WTC11 (cell line): ENCODE measurements at regions not wholly inside any gene's neighbourhood (a gene's known extent, or its start where the extent isn't known, plus 50 kb on each side); places are given as distances from the start of the nearest gene placed in this dataset.

Experiments
- ATAC-seq: fragments of 200-7000 bp; cut with Tn5 transposase; 2 replicates; pipeline ENCODE4 v1.10.0; 2021; ENCODE audit warnings: mild to moderate bottlenecking, moderate library complexity
- CTCF ChIA-PET: fragments of 300-600 bp; sonication (Branson Sonifier 250); formaldehyde crosslinking; loops from one replicate; lab custom pipeline; 2021; ENCODE audit warnings: antibody characterized with exemption; lab: Charles Lee
- POLR2A ChIA-PET: fragments of 350-600 bp; sonication (Branson Sonifier 250); formaldehyde crosslinking; loops from one replicate; lab custom pipeline; 2021; ENCODE audit warnings: antibody characterized with exemption; lab: Charles Lee
- DNase-seq: peaks from one replicate; pipeline ENCODE4 v3.0.0; 2021; ENCODE audit warnings: low spot score
- H3K27ac Mint-ChIP-seq: 2 replicates; pipeline ENCODE4 v1.8.0; 2021; ENCODE audit warnings: mixed read lengths
- H3K27me3 Mint-ChIP-seq: 2 replicates; pipeline ENCODE4 v1.8.0; 2021; ENCODE audit warnings: low read depth, mild to moderate bottlenecking, moderate library complexity, mixed read lengths
- H3K36me3 Mint-ChIP-seq: 2 replicates; pipeline ENCODE4 v1.8.0; 2021; ENCODE audit warnings: mixed read lengths
- H3K4me1 Mint-ChIP-seq: 2 replicates; pipeline ENCODE4 v1.8.0; 2022; ENCODE audit warnings: mixed read lengths
- H3K4me3 Mint-ChIP-seq: 2 replicates; pipeline ENCODE4 v1.8.0; 2021; ENCODE audit warnings: mild to moderate bottlenecking, moderate library complexity, mixed read lengths
- H3K9me3 Mint-ChIP-seq: 2 replicates; pipeline ENCODE4 v1.8.0; 2021; ENCODE audit warnings: mixed read lengths
- ARID4B ChIP-seq: sonication (generic); formaldehyde crosslinking; IDR thresholded peaks from 2 replicates; pipeline ENCODE4 v1.8.0; 2023; ENCODE audit warnings: missing genetic modification reagents, mild to moderate bottlenecking, borderline replicate concordance
- ATF1 ChIP-seq: sonication (generic); formaldehyde crosslinking; IDR thresholded peaks from 2 replicates; pipeline ENCODE4 v1.8.1; 2023; ENCODE audit warnings: mild to moderate bottlenecking, moderate library complexity, missing genetic modification reagents
- ATF3 ChIP-seq: sonication (generic); formaldehyde crosslinking; conservative IDR thresholded peaks from 2 replicates; pipeline ENCODE4 v1.8.1; 2022; ENCODE audit warnings: mild to moderate bottlenecking, missing genetic modification reagents
- CDX4 ChIP-seq: fragments of 250-450 bp; sonication (Bioruptor Pico); IDR thresholded peaks from 2 replicates; pipeline ENCODE4 v1.9.0; 2021; ENCODE audit warnings: moderate library complexity, mild to moderate bottlenecking, inconsistent platforms, borderline replicate concordance
- CTCF ChIP-seq: fragments of 200-600 bp; IDR thresholded peaks from 2 replicates; pipeline ENCODE4 v1.8.0; 2022; ENCODE audit warnings: antibody characterized with exemption
- E2F4 ChIP-seq: sonication (generic); formaldehyde crosslinking; IDR thresholded peaks from 2 replicates; pipeline ENCODE4 v1.8.1; 2022; ENCODE audit warnings: low read depth, mild to moderate bottlenecking, moderate library complexity, missing genetic modification reagents, borderline replicate concordance
- EMX1 ChIP-seq: fragments of 250-450 bp; sonication (Bioruptor Pico); IDR thresholded peaks from 2 replicates; pipeline ENCODE4 v1.8.0; 2021; ENCODE audit warnings: mild to moderate bottlenecking
- ESRRA ChIP-seq: sonication (generic); formaldehyde crosslinking; IDR thresholded peaks from 2 replicates; pipeline ENCODE4 v1.8.1; 2022; ENCODE audit warnings: mild to moderate bottlenecking, missing genetic modification reagents, borderline replicate concordance
- IRF2 ChIP-seq: sonication (generic); formaldehyde crosslinking; IDR thresholded peaks from 2 replicates; pipeline ENCODE4 v1.8.0; 2022; ENCODE audit warnings: low read depth, missing genetic modification reagents, borderline replicate concordance
- PRRX2 ChIP-seq: fragments of 250-450 bp; sonication (Bioruptor Pico); IDR thresholded peaks from 2 replicates; pipeline ENCODE4 v1.8.0; 2021; ENCODE audit warnings: mild to moderate bottlenecking
- RELA ChIP-seq: sonication (generic); formaldehyde crosslinking; IDR thresholded peaks from 2 replicates; pipeline ENCODE4 v1.8.1; 2022; ENCODE audit warnings: missing genetic modification reagents, mild to moderate bottlenecking, borderline replicate concordance
- SMAD4 ChIP-seq: sonication (generic); formaldehyde crosslinking; IDR thresholded peaks from 2 replicates; pipeline ENCODE4 v1.8.0; 2022; ENCODE audit warnings: mild to moderate bottlenecking, missing genetic modification reagents
- STAT6 ChIP-seq: sonication (generic); formaldehyde crosslinking; conservative IDR thresholded peaks from 2 replicates; pipeline ENCODE4 v1.8.1; 2023; ENCODE audit warnings: mild to moderate bottlenecking, low read depth, missing genetic modification reagents, moderate library complexity
- TEAD4 ChIP-seq: sonication (generic); formaldehyde crosslinking; IDR thresholded peaks from 2 replicates; pipeline ENCODE4 v1.8.0; 2022; ENCODE audit warnings: mild to moderate bottlenecking, missing genetic modification reagents
- TP53 ChIP-seq: sonication (generic); formaldehyde crosslinking; IDR thresholded peaks from 2 replicates; pipeline ENCODE4 v1.8.1; 2023; ENCODE audit warnings: mild to moderate bottlenecking, missing genetic modification reagents
- ZBTB21 ChIP-seq: sonication (generic); formaldehyde crosslinking; IDR thresholded peaks from 2 replicates; pipeline ENCODE4 v1.8.1; 2023; ENCODE audit warnings: mild to moderate bottlenecking, missing genetic modification reagents, borderline replicate concordance
- ZNF263 ChIP-seq: sonication (generic); formaldehyde crosslinking; IDR thresholded peaks from 2 replicates; pipeline ENCODE4 v1.8.1; 2022; ENCODE audit warnings: low read depth, mild to moderate bottlenecking, moderate library complexity, missing genetic modification reagents
- ZNF317 ChIP-seq: sonication (generic); formaldehyde crosslinking; IDR thresholded peaks from 2 replicates; pipeline ENCODE4 v1.8.1; 2023; ENCODE audit warnings: low read depth, mild to moderate bottlenecking, moderate library complexity, missing genetic modification reagents, borderline replicate concordance
- ZNF532 ChIP-seq: fragments of 250-450 bp; sonication (Bioruptor Pico); IDR thresholded peaks from 2 replicates; pipeline ENCODE4 v1.9.0; 2021; ENCODE audit warnings: mild to moderate bottlenecking, borderline replicate concordance

- TF ChIP-seq ZNF532 (CRISPR knock-in tag) (no peak), RELA (CRISPR knock-in tag) (no peak)
Measured at GRCh38 chr1:218827486-218827885, 346.2 kb upstream of the LYPLAL1 start (continued).

GRCh38 chr1:218828125-218828650, 345.5 kb upstream of the LYPLAL1 start:
- DNase-seq, result no peak
- Mint-ChIP-seq H3K27me3 (no peaks in the 10 kb centered on the region), H3K27ac (no peak overlapping the region), H3K9me3 (peaks cover 8% of the 10 kb centered on the region), H3K4me1 (no peaks in the 10 kb centered on the region), H3K36me3 (no peaks in the 10 kb centered on the region), H3K4me3 (no peak overlapping the region)
- POLR2A ChIA-PET, result no interaction called here
- CTCF ChIA-PET, result no interaction called here
- ATAC-seq, result no peak
- TF ChIP-seq STAT6 (no peak), CTCF (no peak), ATF1 (no peak), SMAD4 (no peak), ARID4B (CRISPR knock-in tag) (no peak), ZBTB21 (CRISPR knock-in tag) (no peak), ZNF317 (CRISPR knock-in tag) (no peak), TP53 (CRISPR knock-in tag) (no peak), ESRRA (CRISPR knock-in tag) (no peak), TEAD4 (CRISPR knock-in tag) (no peak), ATF3 (no peak), E2F4 (CRISPR knock-in tag) (no peak), PRRX2 (CRISPR knock-in tag) (no peak), ZNF263 (CRISPR knock-in tag) (no peak), EMX1 (CRISPR knock-in tag) (no peak), CDX4 (CRISPR knock-in tag) (no peak), IRF2 (no peak)
